OCI-LY7 (cell line): ENCODE measurements at regions not wholly inside any gene's neighbourhood (a gene's known extent, or its start where the extent isn't known, plus 50 kb on each side); places are given as distances from the start of the nearest gene placed in this dataset.

Experiments used
- BruUV-seq: library from RNA; stranded (reverse); fragments of 400-500 nt; replicated peaks from 2 replicates; lab custom pipeline; 2021; lab: Mats Ljungman, UMichigan
- CTCF ChIA-PET: fragments of 300-600 bp; sonication (Branson Sonifier 250); formaldehyde crosslinking; loops from one replicate; lab custom pipeline; 2022; ENCODE audit warnings: antibody characterized with exemption; ENCODE audit not compliant: unreplicated experiment; lab: Charles Lee
- POLR2A ChIA-PET: fragments of 300-600 bp; sonication (Branson Sonifier 250); formaldehyde crosslinking; loops from one replicate; lab custom pipeline; 2022; ENCODE audit warnings: antibody characterized with exemption; lab: Charles Lee
- DNase-seq: peaks from one replicate; pipeline ENCODE4 v3.0.0-alpha.2; 2015; ENCODE audit warnings: low spot score
- H2AFZ ChIP-seq: fragments of 200-600 bp; sonication (generic), shearing (Covaris generic); 2 replicates; pipeline ENCODE4 v1.6.1; 2014; ENCODE audit warnings: mild to moderate bottlenecking, antibody characterized with exemption, low read length, moderate library complexity
- H3K27ac ChIP-seq: fragments of 200-600 bp; sonication (generic); 2 replicates; pipeline ENCODE4 v1.5.1; 2014; ENCODE audit warnings: mixed run types, low read depth, mild to moderate bottlenecking, moderate library complexity, low read length, inconsistent platforms; ENCODE audit not compliant: poor library complexity, severe bottlenecking
- H3K36me3 ChIP-seq: fragments of 200-600 bp; sonication (generic); 2 replicates; pipeline ENCODE4 v1.6.1; 2014; ENCODE audit warnings: mild to moderate bottlenecking, antibody characterized with exemption, low read length, moderate library complexity, mixed read lengths; ENCODE audit not compliant: insufficient read depth
- H3K4me1 ChIP-seq: fragments of 200-600 bp; sonication (generic); 2 replicates; pipeline ENCODE4 v1.5.1; 2014; ENCODE audit warnings: mild to moderate bottlenecking, low read length; ENCODE audit not compliant: insufficient read depth, poor library complexity, severe bottlenecking
- H3K4me2 ChIP-seq: fragments of 200-600 bp; sonication (generic); 2 replicates; pipeline ENCODE4 v1.6.1; 2014; ENCODE audit warnings: mild to moderate bottlenecking, low read length
- H3K4me3 ChIP-seq: fragments of 200-600 bp; sonication (generic); 2 replicates; pipeline ENCODE4 v1.5.1; 2014; ENCODE audit warnings: mild to moderate bottlenecking, low read depth, low read length; ENCODE audit not compliant: poor library complexity, severe bottlenecking
- H3K79me2 ChIP-seq: fragments of 200-600 bp; sonication (generic); 2 replicates; pipeline ENCODE4 v1.6.1; 2016; ENCODE audit warnings: low read depth, mild to moderate bottlenecking, low read length, moderate library complexity, mixed read lengths; ENCODE audit not compliant: insufficient read depth
- H3K9me2 ChIP-seq: fragments of 200-600 bp; sonication (generic); 2 replicates; pipeline ENCODE4 v1.6.1; 2016; ENCODE audit warnings: mild to moderate bottlenecking, low read length, mixed read lengths; ENCODE audit not compliant: insufficient read depth
- H3K9me3 ChIP-seq: fragments of 200-600 bp; sonication (generic); 2 replicates; pipeline ENCODE4 v1.6.1; 2014; ENCODE audit warnings: mild to moderate bottlenecking, mixed run types, low read length, mixed read lengths
- H4K20me1 ChIP-seq: fragments of 200-600 bp; sonication (generic); 2 replicates; pipeline ENCODE4 v1.6.1; 2014; ENCODE audit warnings: mild to moderate bottlenecking, antibody characterized with exemption, low read length, moderate library complexity, mixed read lengths; ENCODE audit not compliant: insufficient read depth
- CTCF ChIP-seq: fragments of 200-600 bp; sonication (generic); conservative IDR thresholded peaks from 2 replicates; pipeline ENCODE4 v1.5.1; 2014; ENCODE audit warnings: mild to moderate bottlenecking, antibody characterized with exemption, low read length, moderate library complexity, mixed read lengths
- EZH2phosphoT487 ChIP-seq: fragments of 200-600 bp; sonication (generic); IDR thresholded peaks from 2 replicates; pipeline ENCODE4 v1.6.1; 2018; ENCODE audit warnings: low read depth, borderline replicate concordance, mild to moderate bottlenecking, mixed run types, antibody characterized with exemption, low read length, moderate library complexity, mixed read lengths
- intact Hi-C: fragments of 100-400 bp; cut with micrococcal nuclease; formaldehyde crosslinking; loops from one replicate; pipeline ENCODE4 v1.10.0; 2022; ENCODE audit not compliant: unreplicated experiment

- Histone ChIP-seq H4K20me1 (no peaks in the 10 kb centered on the region), H3K27ac (no peak overlapping the region), H3K36me3 (no peaks in the 10 kb centered on the region), H3K9me2 (no peaks in the 10 kb centered on the region), H3K4me2 (no peak overlapping the region), H3K4me1 (no peaks in the 10 kb centered on the region), H3K4me3 (no peak overlapping the region), H2AFZ (no peak overlapping the region), H3K9me3 (no peaks in the 10 kb centered on the region), H3K79me2 (no peaks in the 10 kb centered on the region)
- ChIA-PET POLR2A (no interaction called here), CTCF (no interaction called here)
- no peak for TF ChIP-seq EZH2phosphoT487
- TF ChIP-seq CTCF, result no peak
- intact Hi-C loops, result no loop called here
- no TSS peak for BruUV-seq
- DNase-seq, result no peak
Measured at GRCh38 chr5:3346111-3346820, 249.4 kb upstream of the IRX1 start.

- no TSS peak for BruUV-seq
- H3K4me2 ChIP-seq, result no peak overlapping the region
- no peaks in the 10 kb centered on the region for H3K4me1 ChIP-seq
- ChIA-PET POLR2A (no interaction called here), CTCF (no interaction called here)
- intact Hi-C loops, result no loop called here
- H3K4me3 ChIP-seq, result no peak overlapping the region
- H3K79me2 ChIP-seq, result no peaks in the 10 kb centered on the region
- no peak overlapping the region for H3K27ac ChIP-seq
- no peak overlapping the region for H2AFZ ChIP-seq
- no peaks in the 10 kb centered on the region for H3K9me3 ChIP-seq
- no peaks in the 10 kb centered on the region for H3K9me2 ChIP-seq
- DNase-seq, result no peak
- H3K36me3 ChIP-seq, result no peaks in the 10 kb centered on the region
- no peaks in the 10 kb centered on the region for H4K20me1 ChIP-seq
- TF ChIP-seq CTCF (no peak), EZH2phosphoT487 (no peak)
Measured at GRCh38 chr5:3345195-3345594, 250.4 kb upstream of the IRX1 start.

- ChIA-PET CTCF (no interaction called here), POLR2A (no interaction called here)
- H3K4me2 ChIP-seq, result no peak overlapping the region
- BruUV-seq, result no TSS peak
- no peaks in the 10 kb centered on the region for H3K9me3 ChIP-seq
- no peaks in the 10 kb centered on the region for H3K9me2 ChIP-seq
- intact Hi-C loops, result no loop called here
- H3K36me3 ChIP-seq, result no peaks in the 10 kb centered on the region
- no peak overlapping the region for H3K4me3 ChIP-seq
- no peak overlapping the region for H3K27ac ChIP-seq
- H2AFZ ChIP-seq, result no peak overlapping the region
- no peak for DNase-seq
- no peaks in the 10 kb centered on the region for H3K4me1 ChIP-seq
- no peaks in the 10 kb centered on the region for H4K20me1 ChIP-seq
- no peaks in the 10 kb centered on the region for H3K79me2 ChIP-seq
- no peak for TF ChIP-seq EZH2phosphoT487
- no peak for TF ChIP-seq CTCF
Measured at GRCh38 chr5:3344671-3345070, 251.0 kb upstream of the IRX1 start.
